Activated CD8-positive, alpha-beta memory T cell treated with anti-CD3 and anti-CD28 coated beads, Interleukin-2, amount 50 U/mL, for 24 hours (primary cell): ENCODE measurements at regions not wholly inside any gene's neighbourhood (a gene's known extent, or its start where the extent isn't known, plus 50 kb on each side); places are given as distances from the start of the nearest gene placed in this dataset.

Experiments used
- DNase-seq: peaks from one replicate; pipeline ENCODE4 v3.0.0-alpha.2; 2020; ENCODE audit errors: extremely low read depth

DNA sequence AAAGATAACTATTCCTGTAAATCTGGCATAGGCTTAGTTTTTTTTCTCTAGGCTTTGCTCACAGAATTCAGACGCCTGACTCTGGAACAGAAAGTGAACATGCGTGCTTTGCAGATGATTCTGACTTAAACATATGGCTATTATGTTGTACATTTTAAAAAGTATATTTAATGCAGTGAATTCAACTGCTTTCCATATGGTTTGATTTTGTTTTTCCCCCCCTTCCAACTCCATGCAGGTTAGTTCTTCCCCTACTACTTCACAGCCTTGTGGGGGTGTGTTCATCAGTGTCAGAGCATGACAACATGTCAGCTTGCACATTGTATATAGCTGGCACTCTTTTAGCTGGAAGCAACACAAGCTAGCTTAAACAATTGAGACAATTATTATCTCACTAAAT, 226.8 kb downstream of the TMEM167A start:
- DNase-seq, result no peak

DNA sequence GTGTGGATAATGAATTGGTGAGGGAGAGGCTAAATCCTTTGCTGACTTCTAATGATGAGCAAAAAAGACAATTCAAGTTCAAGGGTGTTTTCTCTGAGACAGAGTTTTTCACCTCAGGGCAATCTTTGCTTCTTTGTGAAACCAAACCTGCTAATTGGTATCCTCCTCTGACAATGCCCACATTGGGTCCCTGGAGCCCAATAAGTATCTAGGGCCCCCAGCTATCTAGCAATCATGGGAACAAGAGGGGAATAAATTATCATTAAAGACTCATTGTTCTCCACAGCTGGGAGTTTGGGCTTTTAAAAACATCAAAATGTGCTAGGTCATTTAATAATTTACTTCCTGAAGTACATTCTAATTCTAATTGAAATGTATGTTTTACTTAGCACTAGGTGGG, 227.3 kb downstream of the TMEM167A start:
- DNase-seq, result no peak

DNA sequence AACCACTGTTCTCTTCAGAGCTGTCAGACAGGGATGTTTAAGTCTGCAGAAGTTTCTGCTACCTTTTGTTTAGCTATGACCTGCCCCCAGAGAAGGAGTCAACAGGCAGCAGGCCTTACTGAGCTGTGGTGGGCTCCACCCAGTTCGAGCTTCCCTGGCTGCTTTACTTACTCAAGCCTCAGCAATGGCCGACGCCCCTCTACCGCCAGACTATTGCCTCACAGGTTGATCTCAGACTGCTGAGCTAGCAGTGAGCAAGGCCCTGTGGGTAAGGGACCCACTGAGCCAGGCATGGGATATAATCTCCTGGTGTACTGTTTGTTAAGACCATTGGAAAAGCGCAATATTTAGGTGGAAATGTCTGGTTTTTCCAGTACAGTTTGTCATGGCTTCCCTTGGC, 229.6 kb downstream of the TMEM167A start:
- no peak for DNase-seq

DNA sequence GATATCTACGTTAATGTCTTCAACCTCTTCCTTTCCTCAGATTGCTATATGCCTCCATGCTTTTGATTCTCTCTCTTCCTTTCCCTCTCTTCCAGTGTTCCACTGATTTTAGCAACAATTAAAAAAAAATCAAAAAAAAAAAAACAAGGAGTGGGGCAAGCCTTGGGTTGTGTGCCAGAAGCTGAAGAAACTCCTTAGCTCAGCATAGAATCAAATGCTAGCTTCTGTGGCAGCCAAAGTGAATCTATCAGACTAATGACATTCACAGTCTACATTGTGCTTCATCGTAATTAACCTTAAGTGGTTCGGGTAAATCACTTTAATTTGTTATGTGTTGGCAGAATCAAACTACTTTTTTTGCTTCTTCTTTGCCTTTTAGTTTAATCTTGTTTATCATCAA, 237.3 kb downstream of the TMEM167A start:
- DNase-seq, result no peak

DNA sequence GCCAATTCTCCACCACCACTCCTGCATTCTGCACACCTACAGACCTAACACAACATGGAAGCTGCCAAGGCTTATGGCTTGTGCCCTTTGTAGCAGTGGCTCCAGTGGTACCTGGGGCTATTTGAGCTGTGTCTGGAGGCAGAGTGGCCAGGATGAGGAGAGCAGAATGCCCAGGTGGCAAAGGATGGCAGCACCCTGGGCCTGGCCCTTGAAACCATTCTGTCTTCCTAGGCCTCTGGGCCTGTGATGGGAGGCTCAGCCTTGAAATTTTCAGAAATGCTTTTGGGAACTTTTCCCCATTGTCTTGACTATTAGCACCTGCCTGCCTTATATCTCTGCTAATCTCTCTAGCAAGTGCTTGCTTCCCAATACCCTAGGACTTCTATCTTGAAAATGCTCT, 241.7 kb downstream of the TMEM167A start:
- DNase-seq, result no peak

DNA sequence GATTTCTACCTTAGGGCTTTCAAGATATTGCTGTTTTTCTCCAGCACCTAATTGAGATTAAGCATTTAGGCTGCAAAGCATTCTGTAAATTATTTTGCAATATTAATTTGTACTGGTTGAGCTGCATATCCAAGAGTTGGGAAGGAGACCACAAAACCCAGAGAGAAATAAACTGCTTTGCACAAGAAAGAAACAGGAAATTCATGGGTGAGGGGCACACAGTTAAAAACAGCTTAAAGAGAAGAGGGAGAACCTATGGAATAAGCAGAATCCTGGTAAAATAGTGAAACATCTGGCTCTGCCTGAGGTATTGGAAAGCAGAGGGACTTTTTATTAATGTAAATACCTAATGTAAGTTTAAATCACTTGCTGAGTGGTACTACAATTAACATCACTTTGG, 243.0 kb downstream of the TMEM167A start:
- no peak for DNase-seq

DNA sequence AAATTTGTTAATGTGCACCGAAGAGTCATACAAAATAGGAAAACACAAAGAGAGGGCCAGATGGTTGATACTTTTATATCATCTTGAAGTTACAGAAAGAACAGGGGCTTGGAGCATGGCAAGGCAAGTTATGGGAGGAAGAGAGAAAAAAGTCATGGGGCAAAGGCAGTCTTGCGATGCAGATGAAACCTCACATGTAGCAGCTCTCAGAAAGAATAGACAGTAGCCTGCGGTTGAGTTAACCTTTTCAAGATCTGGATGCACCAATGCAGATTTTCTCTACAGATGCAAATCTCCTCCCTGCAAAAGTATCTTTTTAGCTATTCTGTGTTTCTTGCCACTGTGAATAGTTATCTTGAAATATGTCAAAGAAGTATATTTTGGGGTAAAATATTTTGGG, 243.9 kb downstream of the TMEM167A start:
- no peak for DNase-seq

DNA sequence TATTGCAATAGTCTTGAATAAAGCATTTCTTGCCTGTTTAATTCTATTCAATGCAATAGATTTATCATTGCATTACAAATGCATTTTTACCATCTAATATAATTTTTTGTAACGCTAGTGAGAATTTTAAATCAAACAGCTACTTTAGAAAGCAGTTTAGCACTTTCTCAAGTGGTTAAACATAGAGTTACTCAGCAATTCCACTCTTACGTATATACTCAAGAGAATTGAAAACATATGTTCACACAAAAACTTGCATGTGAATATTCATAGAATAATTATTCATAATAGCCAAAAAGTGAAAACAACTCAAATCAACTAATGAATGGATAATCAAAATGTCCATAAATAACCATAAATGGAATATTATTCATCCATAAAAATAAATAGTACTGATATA, 244.7 kb downstream of the TMEM167A start:
- no peak for DNase-seq

DNA sequence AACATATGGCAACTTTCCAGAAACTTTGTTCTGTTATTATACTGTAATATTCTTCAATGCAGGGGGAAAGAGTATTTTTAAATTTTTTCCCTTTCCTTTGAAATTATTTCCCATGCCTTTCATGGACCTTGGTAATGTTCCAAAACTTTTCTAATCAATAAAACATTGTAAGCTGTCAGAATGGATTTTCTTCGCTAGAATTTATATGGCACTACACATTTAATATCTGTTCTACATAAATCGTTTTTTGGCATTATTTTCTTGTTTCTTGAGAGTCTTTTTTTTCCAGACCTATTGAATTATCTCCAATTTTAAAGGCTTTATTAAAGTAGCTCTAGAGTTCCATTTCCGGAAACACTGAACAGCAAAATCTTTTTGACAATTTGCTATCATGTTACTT, 249.0 kb downstream of the TMEM167A start:
- DNase-seq, result no peak

DNA sequence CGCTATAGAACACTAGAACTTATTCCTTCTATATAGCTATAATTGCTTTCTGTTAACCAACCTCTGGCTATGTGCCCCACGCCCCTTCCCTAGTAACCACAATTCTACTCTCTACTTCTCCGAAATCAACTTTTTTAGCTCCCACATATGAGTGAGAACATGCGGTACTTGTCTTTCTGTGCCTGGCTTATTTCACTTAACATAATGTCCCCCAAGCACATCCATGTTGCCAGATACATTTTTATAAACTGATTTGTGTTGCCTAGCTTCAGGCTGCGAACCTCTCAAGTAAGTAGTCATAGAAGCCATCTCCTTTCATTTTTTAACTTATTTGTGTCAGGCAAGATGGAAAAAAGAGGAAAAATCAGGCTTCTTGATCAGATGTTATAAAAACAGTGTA, 249.5 kb downstream of the TMEM167A start:
- no peak for DNase-seq

DNA sequence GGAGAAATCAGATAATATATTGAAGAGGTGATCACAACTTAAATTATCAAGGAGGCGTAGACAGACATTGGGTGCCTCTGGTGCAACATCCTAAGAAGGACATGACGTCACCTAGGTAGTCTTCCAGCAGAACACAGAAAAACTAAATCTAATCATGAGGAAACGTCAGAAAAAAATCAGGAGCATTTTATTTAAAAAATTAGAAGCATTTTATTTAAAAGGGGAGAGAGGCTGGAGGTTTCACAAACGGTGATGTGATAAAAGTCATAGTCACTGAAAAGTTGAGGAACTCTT, 254.6 kb downstream of the TMEM167A start:
- no peak for DNase-seq

DNA sequence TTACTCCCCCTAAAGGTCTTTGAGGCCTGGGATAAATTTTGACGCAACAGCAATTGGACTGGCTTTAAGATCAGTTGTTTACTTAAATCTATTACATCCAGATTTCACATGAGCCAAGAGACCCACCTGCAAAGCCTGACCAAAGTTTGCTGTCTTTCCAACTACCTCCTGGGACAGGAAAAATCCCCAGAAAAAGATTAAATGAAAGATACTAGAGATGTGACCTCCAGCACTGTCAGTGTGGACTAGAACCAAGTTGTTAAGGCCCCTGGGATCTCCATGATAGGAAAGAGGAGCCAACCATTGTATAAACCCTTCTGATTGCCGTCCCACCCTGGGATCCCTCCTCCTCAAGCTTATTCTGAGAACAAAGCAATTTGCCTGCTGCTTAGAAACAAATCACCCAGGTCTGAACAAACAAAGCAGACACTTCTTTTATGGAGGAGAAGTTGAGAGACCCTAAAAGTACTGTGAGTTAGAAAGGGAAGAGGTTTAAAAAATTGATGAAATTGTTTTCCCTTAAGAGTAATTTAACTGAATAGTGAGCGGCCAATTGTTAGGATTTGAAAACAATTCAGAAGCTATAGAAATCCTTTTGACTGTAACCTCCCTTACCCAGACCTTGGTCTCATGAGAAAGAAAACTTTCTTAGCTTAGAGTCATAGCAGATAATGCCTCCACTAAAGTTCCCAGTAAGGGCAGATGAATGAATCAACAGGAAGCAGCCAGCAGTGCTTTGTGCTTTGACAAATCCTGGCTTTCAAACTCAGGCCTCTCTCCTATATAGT, 255.2 kb downstream of the TMEM167A start:
- DNase-seq, result no peak

DNA sequence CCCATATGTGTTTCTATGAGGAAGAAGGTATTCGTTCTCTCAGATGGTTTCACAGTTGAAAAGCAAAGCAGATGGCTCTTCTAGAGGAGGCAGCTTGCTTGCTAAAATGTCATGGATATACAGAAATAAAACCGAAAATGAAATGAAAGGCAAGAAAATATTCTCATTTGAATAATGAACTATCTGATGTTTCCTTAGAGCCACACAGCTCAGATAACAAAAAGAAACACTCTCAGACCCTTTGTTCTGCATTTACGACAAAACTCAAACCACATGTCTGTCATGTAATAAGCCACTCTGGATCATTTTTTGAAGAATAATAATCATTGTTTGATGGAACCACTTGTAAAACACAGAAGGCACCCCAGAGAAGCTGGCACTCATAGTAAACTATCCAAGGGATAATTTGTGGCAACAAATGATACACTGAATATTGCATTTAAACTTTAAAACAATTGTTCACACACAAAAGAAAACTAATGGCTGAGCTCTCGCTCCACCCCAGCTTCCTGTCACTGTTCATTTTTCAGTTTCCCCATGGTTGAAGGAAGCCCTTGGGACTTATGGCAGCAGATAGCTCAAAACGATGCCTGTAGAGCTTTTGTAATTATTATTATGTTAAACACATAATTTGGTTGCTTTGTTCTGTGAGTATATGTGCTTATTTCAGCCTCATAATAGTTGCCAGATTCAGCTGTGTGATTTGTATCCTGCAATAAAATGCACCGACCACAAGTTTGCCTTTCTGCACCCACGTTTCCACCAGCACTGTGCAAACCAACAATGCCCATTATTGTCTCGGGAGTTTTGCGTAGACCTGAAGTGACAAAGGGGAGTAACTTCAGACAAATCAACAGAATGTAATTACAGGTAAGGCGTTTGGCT, 256.0 kb downstream of the TMEM167A start:
- DNase-seq, result no peak

DNA sequence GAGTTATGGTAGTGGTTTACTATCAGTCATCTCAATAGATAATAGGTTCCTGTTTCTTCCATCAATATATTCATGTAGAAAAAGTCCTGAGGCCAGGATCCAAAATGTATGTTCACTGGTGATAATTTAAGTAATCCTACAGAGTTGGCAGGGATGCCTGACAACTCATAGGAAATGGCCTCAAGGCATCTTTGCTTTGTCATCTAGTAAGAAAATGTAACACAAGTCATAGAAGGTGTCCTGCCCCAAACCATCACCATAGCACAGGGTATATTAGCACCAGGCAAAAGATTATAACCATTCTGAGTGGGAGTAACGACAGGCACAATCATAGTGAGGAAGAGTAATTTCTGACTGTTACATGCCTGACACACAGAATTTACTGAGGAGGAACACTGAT, 257.0 kb downstream of the TMEM167A start:
- no peak for DNase-seq

DNA sequence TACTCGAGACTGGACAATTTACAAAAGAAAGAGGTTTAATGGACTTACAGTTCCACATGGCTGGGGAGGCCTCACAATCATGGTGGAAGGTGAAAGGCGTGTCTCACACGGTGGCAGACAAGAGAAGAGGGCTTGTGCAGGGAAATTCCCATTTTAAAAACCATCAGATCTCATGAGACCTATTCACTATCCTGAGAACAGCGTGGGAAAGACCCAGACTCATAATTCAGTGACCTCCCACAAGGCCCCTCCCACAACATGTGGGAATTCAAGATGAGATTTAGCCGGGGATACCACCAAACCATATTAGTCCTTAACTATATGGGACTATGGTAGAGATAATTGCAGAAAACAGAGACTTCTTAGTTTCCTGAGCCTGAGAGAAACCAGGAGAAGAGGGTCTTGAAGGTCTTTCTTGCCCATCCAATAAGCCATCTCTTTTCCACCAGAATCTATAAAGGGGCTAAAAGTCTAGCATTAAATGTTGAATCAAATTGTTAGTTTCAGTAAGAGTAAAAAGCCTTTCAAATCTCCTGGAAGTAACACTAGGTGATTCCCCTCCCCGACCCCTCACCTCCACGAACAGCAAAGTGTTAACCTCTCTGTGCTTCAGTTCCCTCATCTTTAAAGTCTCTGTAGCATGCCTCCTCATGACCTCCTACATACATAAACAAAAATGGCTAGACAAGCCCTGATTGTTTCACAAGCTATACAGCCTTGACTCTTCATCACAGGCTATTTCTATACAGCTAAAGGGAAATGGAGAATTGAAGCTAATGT, 259.1 kb downstream of the TMEM167A start:
- DNase-seq, result no peak

DNA sequence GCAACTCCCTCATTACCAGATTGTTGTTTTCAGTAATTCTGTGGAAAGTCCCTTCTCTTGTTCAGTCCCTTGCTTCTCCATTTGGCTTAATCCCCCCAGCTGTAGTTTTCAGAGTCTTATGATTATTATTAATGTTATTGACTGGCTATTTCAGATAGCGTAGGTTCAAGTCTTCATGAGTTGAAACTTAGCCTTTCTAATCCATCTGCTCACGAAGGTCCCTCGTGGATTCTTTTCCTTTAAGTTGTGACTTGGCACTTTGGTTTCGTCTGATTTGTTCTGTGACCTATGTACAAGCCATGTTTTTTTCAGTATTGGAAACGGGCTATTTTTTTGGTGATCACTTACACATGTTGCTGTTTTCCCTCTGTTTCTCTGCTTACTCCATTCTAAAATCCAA, 260.3 kb downstream of the TMEM167A start:
- no peak for DNase-seq

DNA sequence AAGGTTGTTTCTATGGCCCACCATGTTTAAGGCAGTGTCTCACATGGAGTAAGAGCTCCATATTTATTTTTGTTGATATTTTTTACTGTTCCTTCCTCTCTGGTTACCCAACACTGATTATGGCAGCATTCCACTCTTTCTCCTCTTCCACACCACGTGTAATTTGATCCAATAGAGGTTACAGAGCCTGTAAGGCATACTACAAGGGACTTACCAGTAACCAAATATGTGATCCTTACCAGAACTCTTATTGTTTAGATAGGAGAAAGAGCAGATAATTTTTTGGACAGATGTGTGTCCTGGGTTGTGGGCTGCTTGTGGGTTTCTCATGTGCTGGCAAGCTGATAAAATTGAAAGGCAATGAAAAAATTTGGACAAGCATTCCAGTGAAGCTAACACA, 261.3 kb downstream of the TMEM167A start:
- no peak for DNase-seq

DNA sequence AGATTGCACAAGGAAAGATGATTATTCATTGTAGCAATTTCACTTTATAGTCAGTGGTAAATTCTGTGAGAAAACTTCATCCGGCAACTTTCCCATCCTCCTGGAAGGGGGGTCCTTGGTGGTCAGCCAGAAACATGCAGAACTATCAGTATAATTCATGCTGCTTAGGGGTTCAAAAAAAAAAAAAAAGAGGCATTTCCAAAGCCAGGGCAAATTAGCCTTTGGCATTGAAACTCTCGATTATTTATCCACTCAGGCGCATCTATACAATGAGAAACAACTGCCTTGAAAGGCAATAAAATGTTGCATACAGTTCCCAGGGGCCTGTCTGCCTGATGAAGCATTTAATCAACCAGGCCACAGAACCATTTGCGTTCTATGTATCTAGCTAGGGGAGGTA, 263.3 kb downstream of the TMEM167A start:
- DNase-seq, result no peak

DNA sequence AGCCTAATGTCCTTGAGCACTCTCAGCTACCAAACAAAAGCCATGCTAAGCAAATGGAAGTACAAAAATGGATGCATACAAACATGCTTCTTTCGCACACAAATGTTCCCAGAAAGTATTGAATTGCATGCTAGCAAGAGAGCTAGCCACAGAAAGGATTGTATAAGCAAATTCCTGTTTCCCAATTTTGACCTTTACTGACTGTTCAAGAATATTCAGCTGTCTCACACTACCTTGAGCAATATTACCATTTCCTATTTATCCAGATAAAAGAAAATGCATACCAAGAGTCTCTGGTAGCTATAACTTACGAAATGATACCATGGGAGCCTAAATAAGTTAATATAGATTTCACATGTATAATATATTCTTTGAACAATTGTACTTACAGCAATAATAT, 264.6 kb downstream of the TMEM167A start:
- no peak for DNase-seq

DNA sequence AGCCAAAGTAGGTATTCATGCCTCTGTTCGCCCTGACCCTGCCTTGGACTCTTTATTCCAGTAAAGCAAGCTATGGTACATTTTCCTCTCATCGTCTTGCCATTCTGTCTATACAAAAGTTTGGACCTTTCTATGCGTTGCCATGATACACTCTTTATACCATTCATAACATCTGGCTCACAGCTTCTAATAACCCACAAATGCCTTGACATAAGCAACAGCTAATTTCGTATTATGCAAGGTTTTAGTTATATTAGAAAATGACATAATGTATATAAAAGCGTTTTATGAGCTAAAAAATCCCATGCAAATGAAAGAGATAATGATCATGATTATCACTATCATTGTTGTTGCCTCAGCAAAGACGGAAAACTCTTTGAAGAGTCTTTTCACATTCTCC, 265.7 kb downstream of the TMEM167A start:
- DNase-seq, result no peak

DNA sequence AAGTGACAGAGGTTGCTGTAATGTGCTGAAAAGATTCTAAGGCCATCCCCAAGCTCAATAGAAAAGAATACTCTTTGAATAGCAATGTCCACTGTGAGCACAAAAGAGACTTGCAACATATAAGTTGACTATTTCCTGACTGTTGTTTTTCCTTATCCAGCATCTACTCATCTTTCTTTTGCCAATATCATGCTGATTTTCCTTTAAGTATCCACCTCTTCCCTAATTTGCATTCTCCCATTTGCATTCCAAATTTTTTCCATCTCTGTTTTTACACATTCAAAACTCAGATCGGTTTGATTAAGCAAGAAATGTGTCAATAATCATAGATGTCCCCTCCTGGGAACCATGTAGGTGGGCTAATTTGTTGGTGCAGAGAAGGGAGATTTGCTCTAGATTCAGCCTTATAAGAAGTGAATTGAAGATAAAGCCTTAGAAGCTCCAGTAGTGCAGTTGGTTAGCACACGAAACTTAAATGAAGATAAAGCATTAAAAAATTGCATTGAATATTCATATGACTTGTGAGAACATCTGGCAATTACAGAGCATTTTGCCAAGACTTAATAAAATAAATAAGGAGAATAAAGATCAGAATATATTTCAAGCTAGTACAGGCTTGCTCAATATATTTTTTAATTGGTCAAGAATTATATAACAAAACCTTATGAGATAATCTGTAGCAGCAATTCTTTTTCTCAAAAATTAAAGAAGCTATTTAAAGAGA, 267.6 kb downstream of the TMEM167A start:
- no peak for DNase-seq

DNA sequence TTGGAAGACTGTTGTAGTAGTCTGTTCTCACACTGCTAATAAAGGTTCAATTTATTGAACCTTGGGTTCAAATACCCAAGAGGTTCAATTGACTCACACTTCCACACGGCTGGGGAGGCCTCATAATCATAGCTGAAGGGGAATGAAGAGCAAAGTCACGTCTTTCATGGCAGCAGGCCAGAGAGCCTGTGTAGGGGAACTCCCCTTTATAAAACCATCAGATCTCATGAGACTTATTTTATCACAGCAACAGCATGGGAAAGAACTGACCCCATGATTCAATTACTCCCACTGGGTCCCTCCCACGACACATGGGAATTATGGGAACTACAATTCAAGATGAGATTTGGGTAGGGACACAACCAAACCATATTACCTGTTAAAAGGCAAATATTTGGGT, 268.2 kb downstream of the TMEM167A start:
- no peak for DNase-seq
